ENCODE measurements at regions not wholly inside any gene's neighbourhood (a gene's known extent, or its start where the extent isn't known, plus 50 kb on each side); places are given as distances from the start of the nearest gene placed in this dataset.

DNA sequence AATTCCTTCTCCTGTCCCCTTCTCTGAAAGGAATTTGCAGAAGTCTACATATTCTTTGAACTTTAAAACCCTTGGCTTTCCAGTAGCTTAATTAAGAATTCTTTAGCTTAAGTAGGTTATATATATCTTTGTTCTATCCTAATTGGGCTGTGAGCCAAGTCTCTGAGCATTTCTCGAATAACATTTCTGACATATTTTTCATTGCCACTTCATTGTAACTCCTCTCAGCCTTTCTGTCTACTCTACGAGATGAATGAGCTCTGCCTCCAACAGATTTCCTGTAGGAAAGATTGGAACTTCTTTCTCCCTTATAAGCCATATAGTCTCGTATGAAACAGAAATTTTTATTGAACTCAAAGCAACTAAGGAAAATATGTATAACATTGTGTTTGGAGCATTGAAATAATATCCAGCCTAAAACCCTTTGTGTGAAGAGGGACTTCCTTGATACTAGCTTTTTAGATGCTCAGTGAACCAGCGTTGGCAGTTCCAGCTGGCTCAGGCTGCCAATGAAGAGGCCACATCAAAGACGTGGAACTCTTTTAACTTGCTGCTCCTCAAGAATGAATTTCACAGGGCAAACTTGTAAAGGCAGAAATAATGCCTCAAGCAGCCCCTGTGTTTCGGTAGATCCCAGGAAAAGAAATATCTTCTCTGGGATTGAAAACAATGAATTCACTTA is 87.7 kb upstream of the NOX3 start:
- ATAC-seq: no peak
- no peaks in the 10 kb centered on the region for H3K9me3 Mint-ChIP-seq
- Histone ChIP-seq H4K20me1 (replicated peaks; ENCODE audit: insufficient read depth) (no peaks in the 10 kb centered on the region), H2AFZ (no peak overlapping the region), H3F3A (replicated peaks; ENCODE audit: low read depth) (no peaks in the 10 kb centered on the region), H3K4me3 (no peak overlapping the region), H3K4me1 (ENCODE audit: insufficient read depth) (no peaks in the 10 kb centered on the region), H3K9me2 (ENCODE audit: insufficient read depth) (0 out of 2 replicates have a peak, but pooled peaks cover 4% of the 10 kb centered on the region), H3K27ac (ENCODE audit: low read depth) (no peak overlapping the region), H3K4me2 (no peak overlapping the region), H3K36me3 (ENCODE audit: insufficient read depth) (no peaks in the 10 kb centered on the region), H3K79me2 (replicated peaks; ENCODE audit: insufficient read depth) (no peaks in the 10 kb centered on the region), H3K27me3 (ENCODE audit: insufficient read depth) (no peaks in the 10 kb centered on the region)
- H3K27ac Mint-ChIP-seq: no peak overlapping the region
- peaks cover 6% of the 10 kb centered on the region; the same call in 2 of the 3 replicates for H3K4me1 Mint-ChIP-seq
- no peaks in the 10 kb centered on the region for H3K27me3 Mint-ChIP-seq (ENCODE audit: insufficient read depth, low read depth, poor library complexity)
- TF ChIP-seq STAT1 (IDR thresholded peaks at IDR 0.05; ENCODE audit: unreplicated experiment) (no peak), ZNF114 (CRISPR knock-in tag; IDR thresholded peaks at IDR 0.05) (no peak), CREB1 (CRISPR knock-in tag; IDR thresholded peaks at IDR 0.05; ENCODE audit: low read depth) (no peak), NANOG (IDR thresholded peaks at IDR 0.05; ENCODE audit: borderline replicate concordance) (no peak), POLR2AphosphoS5 (IDR thresholded peaks at IDR 0.05; ENCODE audit: low read depth) (no peak), EZH2 (IDR thresholded peaks at IDR 0.05; ENCODE audit: low read depth, unreplicated experiment) (no peak), EZH2phosphoT487 (IDR thresholded peaks at IDR 0.05; ENCODE audit: unreplicated experiment) (no peak), ZNF331 (CRISPR knock-in tag; IDR thresholded peaks at IDR 0.05; ENCODE audit: low read depth) (no peak), JUNB (IDR thresholded peaks at IDR 0.05; ENCODE audit: unreplicated experiment) (no peak)
- TF ChIP-seq, protein P1, sequence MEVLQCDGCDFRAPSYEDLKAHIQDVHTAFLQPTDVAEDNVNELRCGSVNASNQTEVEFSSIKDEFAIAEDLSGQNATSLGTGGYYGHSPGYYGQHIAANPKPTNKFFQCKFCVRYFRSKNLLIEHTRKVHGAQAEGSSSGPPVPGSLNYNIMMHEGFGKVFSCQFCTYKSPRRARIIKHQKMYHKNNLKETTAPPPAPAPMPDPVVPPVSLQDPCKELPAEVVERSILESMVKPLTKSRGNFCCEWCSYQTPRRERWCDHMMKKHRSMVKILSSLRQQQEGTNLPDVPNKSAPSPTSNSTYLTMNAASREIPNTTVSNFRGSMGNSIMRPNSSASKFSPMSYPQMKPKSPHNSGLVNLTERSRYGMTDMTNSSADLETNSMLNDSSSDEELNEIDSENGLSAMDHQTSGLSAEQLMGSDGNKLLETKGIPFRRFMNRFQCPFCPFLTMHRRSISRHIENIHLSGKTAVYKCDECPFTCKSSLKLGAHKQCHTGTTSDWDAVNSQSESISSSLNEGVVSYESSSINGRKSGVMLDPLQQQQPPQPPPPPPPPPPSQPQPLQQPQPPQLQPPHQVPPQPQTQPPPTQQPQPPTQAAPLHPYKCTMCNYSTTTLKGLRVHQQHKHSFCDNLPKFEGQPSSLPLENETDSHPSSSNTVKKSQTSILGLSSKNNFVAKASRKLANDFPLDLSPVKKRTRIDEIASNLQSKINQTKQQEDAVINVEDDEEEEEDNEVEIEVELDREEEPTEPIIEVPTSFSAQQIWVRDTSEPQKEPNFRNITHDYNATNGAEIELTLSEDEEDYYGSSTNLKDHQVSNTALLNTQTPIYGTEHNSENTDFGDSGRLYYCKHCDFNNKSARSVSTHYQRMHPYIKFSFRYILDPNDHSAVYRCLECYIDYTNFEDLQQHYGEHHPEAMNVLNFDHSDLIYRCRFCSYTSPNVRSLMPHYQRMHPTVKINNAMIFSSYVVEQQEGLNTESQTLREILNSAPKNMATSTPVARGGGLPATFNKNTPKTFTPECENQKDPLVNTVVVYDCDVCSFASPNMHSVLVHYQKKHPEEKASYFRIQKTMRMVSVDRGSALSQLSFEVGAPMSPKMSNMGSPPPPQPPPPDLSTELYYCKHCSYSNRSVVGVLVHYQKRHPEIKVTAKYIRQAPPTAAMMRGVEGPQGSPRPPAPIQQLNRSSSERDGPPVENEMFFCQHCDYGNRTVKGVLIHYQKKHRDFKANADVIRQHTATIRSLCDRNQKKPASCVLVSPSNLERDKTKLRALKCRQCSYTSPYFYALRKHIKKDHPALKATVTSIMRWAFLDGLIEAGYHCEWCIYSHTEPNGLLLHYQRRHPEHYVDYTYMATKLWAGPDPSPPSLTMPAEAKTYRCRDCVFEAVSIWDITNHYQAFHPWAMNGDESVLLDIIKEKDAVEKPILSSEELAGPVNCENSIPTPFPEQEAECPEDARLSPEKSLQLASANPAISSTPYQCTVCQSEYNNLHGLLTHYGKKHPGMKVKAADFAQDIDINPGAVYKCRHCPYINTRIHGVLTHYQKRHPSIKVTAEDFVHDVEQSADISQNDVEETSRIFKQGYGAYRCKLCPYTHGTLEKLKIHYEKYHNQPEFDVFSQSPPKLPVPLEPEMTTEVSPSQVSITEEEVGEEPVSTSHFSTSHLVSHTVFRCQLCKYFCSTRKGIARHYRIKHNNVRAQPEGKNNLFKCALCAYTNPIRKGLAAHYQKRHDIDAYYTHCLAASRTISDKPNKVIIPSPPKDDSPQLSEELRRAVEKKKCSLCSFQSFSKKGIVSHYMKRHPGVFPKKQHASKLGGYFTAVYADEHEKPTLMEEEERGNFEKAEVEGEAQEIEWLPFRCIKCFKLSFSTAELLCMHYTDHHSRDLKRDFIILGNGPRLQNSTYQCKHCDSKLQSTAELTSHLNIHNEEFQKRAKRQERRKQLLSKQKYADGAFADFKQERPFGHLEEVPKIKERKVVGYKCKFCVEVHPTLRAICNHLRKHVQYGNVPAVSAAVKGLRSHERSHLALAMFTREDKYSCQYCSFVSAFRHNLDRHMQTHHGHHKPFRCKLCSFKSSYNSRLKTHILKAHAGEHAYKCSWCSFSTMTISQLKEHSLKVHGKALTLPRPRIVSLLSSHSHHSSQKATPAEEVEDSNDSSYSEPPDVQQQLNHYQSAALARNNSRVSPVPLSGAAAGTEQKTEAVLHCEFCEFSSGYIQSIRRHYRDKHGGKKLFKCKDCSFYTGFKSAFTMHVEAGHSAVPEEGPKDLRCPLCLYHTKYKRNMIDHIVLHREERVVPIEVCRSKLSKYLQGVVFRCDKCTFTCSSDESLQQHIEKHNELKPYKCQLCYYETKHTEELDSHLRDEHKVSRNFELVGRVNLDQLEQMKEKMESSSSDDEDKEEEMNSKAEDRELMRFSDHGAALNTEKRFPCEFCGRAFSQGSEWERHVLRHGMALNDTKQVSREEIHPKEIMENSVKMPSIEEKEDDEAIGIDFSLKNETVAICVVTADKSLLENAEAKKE (CRISPR knock-in tag; IDR thresholded peaks at IDR 0.05): no peak
- TF ChIP-seq, protein P2, sequence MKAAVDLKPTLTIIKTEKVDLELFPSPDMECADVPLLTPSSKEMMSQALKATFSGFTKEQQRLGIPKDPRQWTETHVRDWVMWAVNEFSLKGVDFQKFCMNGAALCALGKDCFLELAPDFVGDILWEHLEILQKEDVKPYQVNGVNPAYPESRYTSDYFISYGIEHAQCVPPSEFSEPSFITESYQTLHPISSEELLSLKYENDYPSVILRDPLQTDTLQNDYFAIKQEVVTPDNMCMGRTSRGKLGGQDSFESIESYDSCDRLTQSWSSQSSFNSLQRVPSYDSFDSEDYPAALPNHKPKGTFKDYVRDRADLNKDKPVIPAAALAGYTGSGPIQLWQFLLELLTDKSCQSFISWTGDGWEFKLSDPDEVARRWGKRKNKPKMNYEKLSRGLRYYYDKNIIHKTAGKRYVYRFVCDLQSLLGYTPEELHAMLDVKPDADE (IDR thresholded peaks at IDR 0.05): no peak
- TF ChIP-seq, protein P3, sequence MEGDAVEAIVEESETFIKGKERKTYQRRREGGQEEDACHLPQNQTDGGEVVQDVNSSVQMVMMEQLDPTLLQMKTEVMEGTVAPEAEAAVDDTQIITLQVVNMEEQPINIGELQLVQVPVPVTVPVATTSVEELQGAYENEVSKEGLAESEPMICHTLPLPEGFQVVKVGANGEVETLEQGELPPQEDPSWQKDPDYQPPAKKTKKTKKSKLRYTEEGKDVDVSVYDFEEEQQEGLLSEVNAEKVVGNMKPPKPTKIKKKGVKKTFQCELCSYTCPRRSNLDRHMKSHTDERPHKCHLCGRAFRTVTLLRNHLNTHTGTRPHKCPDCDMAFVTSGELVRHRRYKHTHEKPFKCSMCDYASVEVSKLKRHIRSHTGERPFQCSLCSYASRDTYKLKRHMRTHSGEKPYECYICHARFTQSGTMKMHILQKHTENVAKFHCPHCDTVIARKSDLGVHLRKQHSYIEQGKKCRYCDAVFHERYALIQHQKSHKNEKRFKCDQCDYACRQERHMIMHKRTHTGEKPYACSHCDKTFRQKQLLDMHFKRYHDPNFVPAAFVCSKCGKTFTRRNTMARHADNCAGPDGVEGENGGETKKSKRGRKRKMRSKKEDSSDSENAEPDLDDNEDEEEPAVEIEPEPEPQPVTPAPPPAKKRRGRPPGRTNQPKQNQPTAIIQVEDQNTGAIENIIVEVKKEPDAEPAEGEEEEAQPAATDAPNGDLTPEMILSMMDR (conservative IDR thresholded peaks at IDR 0.05; ENCODE audit: low read depth in 2 of 2): no peak
- TF ChIP-seq, protein P4, sequence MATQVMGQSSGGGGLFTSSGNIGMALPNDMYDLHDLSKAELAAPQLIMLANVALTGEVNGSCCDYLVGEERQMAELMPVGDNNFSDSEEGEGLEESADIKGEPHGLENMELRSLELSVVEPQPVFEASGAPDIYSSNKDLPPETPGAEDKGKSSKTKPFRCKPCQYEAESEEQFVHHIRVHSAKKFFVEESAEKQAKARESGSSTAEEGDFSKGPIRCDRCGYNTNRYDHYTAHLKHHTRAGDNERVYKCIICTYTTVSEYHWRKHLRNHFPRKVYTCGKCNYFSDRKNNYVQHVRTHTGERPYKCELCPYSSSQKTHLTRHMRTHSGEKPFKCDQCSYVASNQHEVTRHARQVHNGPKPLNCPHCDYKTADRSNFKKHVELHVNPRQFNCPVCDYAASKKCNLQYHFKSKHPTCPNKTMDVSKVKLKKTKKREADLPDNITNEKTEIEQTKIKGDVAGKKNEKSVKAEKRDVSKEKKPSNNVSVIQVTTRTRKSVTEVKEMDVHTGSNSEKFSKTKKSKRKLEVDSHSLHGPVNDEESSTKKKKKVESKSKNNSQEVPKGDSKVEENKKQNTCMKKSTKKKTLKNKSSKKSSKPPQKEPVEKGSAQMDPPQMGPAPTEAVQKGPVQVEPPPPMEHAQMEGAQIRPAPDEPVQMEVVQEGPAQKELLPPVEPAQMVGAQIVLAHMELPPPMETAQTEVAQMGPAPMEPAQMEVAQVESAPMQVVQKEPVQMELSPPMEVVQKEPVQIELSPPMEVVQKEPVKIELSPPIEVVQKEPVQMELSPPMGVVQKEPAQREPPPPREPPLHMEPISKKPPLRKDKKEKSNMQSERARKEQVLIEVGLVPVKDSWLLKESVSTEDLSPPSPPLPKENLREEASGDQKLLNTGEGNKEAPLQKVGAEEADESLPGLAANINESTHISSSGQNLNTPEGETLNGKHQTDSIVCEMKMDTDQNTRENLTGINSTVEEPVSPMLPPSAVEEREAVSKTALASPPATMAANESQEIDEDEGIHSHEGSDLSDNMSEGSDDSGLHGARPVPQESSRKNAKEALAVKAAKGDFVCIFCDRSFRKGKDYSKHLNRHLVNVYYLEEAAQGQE (IDR thresholded peaks at IDR 0.05; ENCODE audit: unreplicated experiment): no peak
- DNase-seq (ENCODE audit: low spot score): no peak
- H3K36me3 Mint-ChIP-seq (ENCODE audit: low read depth): no peaks in the 10 kb centered on the region
- H3K4me3 Mint-ChIP-seq: no peak overlapping the region

All from GM23338 (cell line).